HG03342 (cell line): ENCODE measurements at regions not wholly inside any gene's neighbourhood (a gene's known extent, or its start where the extent isn't known, plus 50 kb on each side); places are given as distances from the start of the nearest gene placed in this dataset.

Experiments used
- ATAC-seq: cut with Tn5 transposase; IDR thresholded peaks from one replicate; pipeline ENCODE4 v1.9.1; 2021; ENCODE audit warnings: mild to moderate bottlenecking, moderate library complexity; ENCODE audit not compliant: unreplicated experiment

GRCh38 chr14:61847861-61848260, 85.6 kb downstream of the SNAPC1 start:
- ATAC-seq, result no peak

DNA sequence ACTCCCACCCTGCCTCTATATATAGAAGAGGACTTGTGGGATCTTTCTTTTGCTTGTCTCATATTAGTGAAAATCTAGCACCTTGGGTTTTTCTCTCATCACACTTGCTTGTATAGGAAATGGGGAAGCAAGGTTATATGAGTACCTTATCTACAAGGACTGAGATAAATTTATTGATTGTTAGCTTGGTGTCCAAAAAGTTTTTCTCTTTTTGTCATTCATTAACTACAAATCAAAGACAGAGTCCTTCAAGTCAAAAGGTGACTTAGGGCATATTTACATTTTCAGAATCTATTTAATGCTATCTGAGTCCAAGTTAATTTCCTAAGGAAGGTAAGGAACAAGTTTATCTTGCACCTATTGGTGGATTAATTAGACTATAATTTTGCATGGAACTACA, 92.7 kb downstream of the SNAPC1 start:
- ATAC-seq, result no peak

- peak; percentile 99 for ATAC-seq
Observed at GRCh38 chr14:61860294-61860918, 98.2 kb downstream of the SNAPC1 start.

GRCh38 chr14:61861320-61861865, 99.2 kb downstream of the SNAPC1 start:
- ATAC-seq, result no peak

- no peak for ATAC-seq
Observed at GRCh38 chr14:61864329-61864898, 102.2 kb downstream of the SNAPC1 start.

DNA sequence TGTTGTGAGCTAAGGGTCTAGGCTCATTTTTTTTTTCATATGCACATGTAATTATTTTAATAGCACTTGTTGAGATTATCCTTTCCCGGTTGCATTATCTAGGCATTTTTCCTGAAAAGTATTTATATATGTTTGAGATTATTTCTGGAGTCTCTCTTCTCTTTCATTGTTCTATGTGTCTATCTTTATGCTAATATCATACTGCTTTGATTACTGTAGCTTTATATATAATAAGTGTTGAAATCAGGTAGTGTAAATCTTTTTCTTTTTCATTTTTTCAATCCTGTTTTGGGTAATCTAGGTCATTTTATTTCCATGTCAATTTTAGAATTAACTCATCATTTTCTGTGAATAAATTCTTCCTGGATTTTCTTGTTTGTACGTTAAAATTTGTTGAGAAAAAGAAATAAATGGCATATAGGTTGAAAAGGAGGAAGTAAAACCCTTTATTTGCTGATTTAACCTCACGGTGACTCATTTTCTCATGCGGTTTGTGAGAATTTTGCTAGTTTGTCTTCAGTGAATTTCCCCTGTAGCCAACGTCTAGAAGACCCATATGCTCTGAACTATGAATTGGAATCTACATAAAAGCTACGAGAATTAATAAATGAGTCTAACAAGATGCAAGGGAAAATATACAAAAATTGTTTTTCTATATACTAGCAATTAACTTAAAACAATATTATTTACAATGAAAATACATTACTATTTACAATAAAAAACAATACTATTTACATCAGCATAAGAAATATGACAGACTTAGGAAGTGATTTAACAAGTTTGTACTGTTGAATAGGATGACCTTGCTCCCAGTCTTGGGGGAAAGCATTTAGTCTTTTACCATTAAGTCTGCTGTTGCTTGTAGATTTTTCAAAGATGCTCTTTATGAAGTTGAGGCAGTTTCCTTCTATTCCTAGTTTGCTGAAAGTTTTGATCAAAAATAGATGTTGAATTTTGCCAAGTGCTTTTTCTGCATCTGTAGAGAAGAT, 105.0 kb downstream of the SNAPC1 start:
- peak; percentile 95 for ATAC-seq

- no peak for ATAC-seq
Observed at GRCh38 chr14:61868846-61869245, 106.6 kb downstream of the SNAPC1 start.

GRCh38 chr14:61870163-61870562, 107.9 kb downstream of the SNAPC1 start:
- ATAC-seq, result no peak

DNA sequence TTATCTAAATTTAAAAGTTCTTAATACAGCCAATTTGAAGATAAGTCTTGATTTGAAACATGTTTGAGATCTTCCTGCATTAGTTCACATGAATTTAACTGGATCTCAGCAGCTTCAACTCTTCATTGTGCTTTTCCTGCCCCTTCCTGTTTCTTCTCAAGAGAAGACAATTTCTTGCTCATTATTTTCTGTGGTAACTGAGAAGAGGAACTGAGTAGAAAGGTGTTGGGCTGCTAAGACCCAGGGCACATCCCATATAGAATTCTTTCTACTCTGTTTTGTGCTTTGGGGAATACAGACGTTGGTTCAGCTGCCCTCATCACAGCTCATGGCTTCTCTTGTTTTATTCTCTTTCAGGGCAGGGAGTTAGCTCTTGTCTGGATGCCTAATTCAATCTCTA, 110.2 kb downstream of the SNAPC1 start:
- peak; percentile 91 for ATAC-seq

GRCh38 chr14:61875483-61875882, 113.3 kb downstream of the SNAPC1 start:
- no peak for ATAC-seq

GRCh38 chr14:61876362-61877034, 114.3 kb downstream of the SNAPC1 start:
- ATAC-seq, result no peak

DNA sequence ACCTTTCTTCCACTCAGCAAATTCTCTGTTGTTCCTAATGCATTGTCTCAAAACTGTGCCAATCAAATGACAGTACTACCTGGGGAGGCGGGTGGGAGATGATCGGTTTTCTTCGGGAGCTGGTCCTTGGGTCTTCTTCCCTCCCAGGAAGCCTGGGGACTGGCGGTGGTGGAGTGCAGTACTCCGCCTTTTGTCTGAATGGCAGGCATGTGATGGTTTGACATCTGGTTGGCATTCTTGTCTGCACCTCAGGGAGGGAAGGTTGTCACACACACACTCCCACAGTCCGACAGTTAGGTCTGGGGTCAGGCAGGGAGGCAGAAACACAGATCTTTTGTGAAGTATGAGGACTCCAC, 114.8 kb downstream of the SNAPC1 start:
- ATAC-seq, result no peak

- no peak for ATAC-seq
Observed at GRCh38 chr14:61877768-61878167, 115.5 kb downstream of the SNAPC1 start.

DNA sequence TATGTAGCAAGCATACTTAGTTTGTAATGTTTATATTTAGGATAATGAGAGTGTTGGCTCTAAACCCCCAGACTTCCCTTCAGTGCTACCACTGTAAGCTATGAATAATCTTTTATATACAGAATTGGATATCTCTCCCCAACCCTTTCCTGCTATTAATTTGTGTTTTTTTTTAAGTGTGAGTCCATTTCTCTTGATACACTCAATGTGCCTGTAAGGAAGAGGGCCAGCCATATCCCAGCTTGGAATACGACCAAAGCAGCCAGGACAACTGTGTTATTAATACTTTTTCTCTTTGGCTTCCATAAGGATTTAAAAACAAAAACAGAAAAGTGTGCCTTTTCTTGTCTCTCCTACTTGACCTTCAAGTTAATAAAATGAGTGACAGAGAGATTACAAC, 116.7 kb downstream of the SNAPC1 start:
- no peak for ATAC-seq

DNA sequence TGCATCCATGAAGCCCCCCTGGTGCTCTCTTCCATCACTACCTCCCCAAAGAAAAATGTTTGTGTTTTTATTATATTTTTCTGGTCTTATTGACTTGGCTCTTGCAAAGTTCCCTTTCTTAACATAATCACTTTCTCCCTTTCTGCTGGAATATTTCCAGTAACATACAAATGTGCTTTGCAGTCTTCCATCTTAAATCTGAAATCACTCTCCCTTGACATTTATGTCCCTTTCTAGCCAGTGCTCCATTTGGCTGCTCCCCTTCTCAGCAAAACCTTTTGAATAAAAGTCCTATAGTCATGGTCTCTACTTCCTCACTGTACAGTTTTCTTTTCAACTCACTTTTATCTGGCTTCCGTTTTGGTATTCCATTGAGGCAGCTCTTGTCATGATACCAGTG, 118.8 kb downstream of the SNAPC1 start:
- no peak for ATAC-seq

DNA sequence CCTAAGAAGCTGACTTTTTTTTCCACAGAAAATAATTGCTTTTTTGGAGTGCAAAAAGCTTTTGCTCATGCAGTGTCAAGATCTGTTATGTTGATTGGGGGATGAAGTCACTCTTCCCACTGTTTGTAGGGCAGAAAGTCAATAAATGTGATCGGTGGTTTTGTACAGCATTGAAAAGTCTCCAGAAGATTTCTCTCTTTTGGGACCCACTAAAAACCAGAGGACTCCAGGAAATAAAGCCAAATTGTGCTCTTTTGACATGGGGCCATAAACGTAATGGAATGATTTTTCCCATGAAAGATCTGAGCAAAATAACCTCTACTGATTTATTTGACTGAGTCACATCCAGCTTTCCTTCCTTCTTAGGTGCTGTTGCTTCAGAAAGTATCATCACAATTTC, 122.5 kb downstream of the SNAPC1 start:
- no peak for ATAC-seq

GRCh38 chr14:61885203-61885961, 123.2 kb downstream of the SNAPC1 start:
- no peak for ATAC-seq

DNA sequence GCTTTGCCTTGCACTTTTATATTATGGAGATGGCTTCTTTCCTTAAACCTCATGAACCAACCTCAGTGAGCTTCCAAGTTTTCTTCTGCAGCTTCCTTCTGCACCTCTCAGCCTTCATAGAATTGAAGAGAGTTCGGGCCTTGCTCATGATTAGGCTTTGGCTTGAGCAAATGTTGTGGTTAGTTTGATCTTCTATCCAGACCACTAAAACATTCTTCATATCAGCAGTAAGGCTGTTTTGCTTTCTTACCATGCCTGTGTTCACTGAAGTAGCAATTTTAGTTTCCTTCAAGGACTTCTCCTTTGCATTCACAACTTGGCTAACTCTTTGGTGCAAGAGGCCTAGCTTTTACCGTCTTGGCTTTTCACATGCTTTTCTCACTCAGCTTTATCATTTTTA, 125.4 kb downstream of the SNAPC1 start:
- ATAC-seq, result no peak

- peak; percentile 99 for ATAC-seq
Observed at GRCh38 chr14:61889914-61890351, 127.7 kb downstream of the SNAPC1 start.

DNA sequence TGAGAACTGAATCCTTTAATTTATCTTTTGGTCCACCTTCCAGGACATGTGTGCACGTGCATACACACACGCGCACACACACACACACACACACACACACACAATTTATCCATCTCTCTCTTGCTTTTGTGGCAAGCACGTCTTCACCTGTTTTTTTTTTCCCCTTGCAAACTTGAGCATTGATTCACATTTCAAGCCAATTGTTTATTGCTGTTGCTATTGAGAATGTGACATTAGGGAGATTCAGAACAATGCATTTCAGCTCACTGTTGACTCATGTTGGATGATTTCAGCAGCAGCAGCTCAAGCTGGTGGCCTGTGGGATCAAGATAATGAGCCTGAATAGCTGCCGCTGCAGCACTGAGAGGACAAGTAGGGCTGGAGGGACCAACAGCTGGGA, 128.9 kb downstream of the SNAPC1 start:
- ATAC-seq, result no peak
